GM18870 (cell line): ENCODE measurements at regions not wholly inside any gene's neighbourhood (a gene's known extent, or its start where the extent isn't known, plus 50 kb on each side); places are given as distances from the start of the nearest gene placed in this dataset.

Experiments
- ATAC-seq: cut with Tn5 transposase; IDR thresholded peaks from one replicate; pipeline ENCODE4 v1.9.1; 2021; ENCODE audit warnings: moderate library complexity; ENCODE audit not compliant: unreplicated experiment

DNA sequence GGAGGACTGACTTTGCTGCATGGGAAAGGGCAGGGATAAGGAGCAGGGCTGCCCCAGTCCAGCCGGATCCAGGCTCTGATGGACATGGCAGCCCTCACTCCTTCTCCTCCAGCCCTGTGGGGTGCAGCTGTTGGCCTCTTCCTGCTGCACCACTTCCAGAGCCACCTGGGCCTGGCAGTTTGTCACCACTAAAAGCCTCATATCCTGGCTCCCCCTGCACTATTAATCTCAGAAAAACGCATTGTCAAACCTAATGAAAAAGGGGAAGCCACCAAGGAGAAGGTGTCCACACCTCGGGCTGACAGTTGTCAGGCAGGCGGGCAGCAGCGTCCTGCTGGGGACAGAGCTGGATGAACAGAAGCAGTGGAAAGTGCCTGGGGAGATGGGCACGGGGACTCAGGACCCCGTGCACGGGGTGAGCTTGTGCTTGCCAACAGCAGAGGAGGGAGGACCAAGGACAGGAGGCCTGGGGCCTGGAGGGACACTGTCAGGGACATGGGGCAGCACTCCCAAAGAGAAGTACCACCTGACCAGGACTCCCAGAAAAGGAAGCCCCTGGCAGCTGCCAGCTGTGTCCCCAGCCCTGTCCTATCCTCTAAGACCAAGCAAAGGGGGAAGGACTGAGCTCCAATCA, 151.1 kb upstream of the TSHZ3 start:
- ATAC-seq, result no peak

DNA sequence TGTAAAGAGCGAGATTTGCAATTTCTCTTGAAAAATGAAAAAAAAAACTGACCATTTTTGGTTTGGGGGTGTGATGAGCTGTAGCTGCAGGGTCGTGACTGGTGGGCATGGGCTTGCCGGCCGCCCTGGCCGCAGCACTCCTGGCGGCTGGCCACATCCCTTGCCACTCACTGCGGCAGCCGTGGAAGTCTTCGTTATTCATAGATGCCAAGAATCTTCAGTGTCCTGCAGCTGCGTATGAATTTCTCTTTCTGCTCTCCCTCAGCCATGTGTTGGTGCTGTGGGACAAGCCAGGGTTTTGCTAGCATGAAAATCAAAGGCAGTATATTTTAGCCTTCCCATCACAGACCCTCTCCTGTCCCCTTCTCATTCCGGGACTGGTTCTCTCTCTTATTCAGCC, 151.7 kb upstream of the TSHZ3 start:
- ATAC-seq, result no peak

DNA sequence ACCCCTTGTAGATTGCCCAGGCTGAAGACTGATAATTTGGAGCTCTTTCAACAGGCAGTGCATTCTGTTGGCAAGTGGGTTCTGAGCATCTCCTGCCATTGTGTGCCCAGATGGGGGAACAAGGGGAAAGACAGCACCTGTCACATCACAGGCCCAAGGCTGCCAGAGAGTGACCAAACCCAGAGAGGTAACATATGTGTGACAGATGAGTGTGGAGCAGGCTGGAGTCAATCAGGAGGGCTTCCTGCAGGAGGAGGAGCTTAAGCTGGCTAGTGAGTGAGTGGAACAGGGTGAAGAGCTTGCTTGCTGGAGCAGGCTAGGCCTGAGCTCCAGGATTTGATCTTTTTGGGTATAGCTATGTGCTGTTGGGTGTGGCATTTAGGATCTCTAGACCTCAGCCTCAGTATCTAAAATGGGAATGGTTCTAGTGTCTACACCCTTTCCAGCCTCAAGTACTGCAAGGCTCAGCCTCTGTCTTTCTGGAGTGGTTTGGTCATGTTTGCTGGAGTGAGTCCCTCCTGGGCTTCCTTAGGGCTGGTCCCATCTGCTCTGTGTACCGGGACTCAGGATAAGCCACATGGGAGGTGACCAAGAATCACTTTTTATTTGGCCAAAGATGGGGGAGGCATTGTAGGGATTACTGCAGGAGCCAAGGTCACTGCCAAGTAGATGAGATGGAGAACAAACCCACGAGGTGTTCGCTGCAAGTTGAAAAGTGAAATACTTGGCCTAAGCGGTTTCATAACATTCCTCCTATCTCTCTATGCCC, 152.4 kb upstream of the TSHZ3 start:
- no peak for ATAC-seq

DNA sequence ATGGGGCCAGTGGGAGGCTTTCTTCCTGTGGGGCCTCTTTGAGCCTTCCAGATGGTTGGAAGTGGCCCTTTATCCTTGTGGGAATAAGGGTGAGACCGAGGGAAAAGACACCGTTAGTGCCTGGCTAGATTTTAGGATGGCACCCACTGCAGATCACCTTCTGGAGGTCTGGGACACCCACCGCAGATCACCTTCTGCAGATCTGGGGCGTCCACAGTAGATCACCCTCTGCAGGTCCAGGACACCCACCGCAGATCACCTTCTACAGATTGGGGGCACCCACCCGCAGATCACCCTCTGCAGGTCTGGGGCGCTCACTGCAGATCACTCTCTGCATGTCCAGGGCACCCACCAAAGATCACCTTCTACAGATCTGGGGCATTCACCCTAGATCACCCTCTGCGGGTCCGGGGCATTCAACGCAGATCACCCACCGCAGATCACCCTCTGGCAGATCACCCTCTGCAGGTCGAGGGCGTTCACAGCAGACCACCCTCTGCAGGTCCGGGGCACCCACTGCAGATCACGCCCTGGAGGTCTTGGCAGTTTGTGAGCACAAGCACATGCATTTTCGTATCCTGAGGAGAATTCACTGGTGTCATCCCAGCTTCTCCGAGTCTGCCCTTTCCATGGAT, 153.4 kb upstream of the TSHZ3 start:
- ATAC-seq, result no peak

DNA sequence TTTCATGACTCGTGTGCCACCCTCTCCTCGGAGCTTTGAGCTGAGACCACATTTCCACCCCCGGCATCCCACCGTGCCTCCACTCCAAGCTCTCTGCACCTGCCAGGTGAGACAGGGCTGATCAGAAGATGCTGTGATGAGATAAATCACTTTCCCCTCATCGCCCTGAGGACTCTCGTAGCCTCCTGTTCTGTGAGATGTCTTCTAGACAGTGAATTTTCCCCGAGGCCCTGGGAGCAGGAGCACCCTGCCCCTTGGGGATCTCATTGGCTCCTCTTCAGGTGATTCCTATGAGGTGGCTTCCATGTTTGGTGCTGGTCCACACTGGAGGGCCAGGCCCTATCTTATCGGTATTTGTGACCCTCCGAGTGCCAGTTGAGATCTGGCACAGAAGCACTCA, 154.0 kb upstream of the TSHZ3 start:
- no peak for ATAC-seq

DNA sequence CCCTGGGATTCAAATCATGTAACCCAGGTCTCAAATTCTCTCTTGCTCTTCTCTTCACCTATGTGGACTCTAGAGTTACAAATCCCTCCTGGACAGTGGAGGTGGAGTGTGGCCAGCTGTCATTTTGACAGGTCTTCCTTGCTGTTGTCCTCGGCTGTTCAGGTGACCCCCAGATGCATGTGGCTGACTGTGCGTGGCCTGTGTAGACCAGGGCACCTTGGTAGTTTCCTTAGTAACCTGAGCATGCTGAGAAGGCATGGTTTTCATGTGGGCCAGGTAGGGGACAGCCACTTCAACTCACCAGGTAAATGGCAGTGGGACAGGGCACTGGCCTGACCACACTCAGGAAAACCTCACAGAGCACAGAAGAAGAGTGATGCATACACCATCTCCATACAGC, 155.0 kb upstream of the TSHZ3 start:
- ATAC-seq, result no peak

DNA sequence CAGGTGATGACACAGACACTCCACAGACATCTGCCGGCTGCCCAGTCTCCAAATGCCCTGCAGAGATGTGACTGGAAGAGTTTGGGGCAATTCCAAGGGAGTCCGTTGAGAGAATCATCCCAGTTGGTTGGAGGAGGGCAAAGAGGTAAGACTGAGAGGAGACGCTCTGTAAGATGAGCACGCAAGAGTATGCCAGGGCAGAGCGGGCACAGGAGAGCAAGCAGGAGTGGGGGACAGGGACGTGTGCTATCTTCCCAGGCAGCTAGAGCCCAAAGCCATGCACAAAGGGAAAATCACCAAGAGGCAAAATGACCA, 156.3 kb upstream of the TSHZ3 start:
- ATAC-seq, result no peak

DNA sequence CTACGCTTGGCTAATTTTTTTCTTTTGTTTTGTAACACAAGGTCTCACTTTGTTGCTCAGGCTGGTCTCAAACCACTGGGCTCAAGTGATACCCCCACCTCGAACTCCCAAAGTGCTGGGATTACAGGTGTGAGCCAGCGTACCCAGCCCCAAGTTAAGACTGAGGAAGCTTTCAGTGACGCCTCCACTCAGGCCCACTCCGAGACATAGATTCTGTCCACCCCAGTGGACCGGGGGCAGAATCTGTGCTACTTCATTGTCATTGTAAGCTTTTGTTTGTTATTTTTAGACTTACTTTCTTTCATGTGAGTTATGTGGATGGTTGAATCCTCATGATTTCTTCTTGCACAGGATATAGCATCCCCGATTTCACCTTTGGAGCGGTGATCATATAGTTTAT, 156.9 kb upstream of the TSHZ3 start:
- ATAC-seq, result no peak

DNA sequence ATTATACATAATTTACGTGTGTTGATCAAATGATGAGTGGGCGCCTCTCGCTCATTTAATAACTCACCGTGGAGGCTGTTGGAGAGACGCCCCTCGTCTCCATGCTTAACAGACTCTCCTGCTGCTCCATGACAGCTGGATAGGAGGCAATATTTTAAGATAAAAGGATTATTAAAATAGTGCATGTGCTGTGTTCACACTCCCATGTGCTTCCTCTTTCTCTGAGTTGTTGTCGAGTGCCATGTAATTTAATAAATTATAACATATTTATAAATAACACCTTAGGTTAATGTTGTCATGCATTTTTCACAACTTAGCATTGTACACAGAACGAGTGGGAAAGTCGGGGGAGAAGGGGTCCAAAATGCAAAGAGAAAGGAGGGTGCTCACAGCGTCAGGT, 161.4 kb upstream of the TSHZ3 start:
- ATAC-seq, result no peak

DNA sequence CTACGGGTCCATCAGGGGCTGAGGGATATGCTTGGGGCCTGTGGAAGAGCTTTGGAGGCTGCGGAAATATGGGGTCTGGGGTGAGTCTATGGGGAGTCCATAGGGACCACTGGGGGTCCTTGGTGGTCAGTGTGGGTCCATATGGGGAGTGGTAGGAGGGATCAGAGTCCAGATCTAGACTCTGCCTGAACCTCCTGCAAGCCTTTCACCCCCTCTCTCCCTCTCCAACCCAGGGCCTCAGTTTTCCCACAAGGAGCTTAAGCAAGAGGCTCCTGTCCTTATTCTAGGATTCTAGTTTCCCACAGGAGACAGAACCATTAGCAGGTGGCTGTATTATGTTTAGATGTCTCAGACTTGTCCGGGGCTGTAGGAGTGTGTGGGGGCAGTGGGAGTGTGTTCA, 161.9 kb upstream of the TSHZ3 start:
- ATAC-seq, result no peak

DNA sequence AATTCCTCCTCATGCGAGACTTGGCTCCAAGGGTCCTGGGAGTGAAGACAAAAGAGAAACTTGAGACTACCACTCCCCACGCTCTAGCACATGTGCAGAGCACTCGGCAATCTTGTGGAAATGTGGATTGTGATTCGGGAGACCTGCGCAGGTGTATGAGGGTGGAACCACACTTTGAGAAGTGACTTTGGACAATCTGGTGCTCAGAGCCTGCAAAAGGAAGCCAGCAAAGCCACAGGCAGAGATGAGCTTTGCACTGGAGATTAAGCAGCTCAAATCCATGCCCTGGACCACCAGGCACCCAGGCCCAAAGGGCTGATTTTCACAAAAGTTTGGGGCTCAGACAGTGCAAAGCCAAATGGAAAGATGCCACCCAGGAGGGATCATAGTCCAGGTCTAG, 162.5 kb upstream of the TSHZ3 start:
- no peak for ATAC-seq

DNA sequence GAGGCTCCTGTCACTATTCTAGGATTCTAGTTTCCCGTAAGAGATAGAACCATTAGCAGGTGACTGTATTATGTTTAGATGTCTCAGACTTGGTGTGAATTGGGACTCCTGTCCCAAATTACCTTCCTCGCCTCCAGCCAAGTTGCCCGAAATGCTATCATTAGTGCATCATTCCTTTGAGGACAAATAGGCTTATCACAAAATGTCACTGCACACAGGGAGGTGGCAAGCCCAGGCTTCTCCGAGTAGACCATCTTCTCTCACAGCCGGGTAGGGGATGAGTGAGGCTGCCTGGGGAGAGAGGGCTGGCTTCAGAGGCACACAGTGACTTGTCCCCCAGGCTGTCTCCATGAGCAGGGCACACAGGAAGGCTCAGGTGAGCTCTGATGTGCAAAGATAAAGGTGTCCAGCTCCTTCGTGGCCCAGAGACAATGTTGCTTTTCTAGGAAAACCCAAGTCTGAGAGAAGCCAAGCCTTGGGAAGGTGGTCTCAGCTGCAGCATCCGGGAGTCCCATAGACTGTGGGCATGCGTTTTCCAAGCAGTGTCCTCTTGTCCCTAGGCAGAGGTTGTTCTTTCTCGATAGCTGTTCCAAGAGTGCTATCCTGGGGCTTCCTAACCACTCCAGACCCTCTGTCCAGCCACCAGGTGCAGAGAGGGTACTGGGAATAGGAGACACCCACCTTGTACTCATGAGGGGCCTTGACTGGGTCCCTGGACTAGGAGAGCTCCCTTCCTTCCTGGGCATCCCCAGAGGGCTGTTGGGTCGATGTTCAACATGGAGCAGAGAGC, 163.1 kb upstream of the TSHZ3 start:
- ATAC-seq, result no peak

DNA sequence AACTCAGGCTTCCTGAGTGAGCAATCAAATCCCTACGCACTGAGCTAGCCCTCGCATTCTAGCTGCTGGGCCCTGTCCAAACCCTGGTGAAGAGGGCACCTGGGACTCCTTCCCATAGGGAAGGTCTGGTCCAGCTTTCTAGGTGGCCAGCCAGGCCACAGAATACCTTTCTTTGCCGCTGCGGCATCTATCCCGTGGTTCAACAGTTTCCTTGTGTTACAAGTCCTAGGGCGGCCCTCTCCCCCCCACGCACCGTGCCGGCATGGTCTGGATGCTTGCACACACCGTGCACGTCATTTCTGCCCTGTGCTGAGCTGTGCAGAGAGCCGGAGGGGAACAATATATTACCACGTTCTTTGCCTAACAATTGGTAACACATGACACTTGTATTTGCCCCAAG, 164.6 kb upstream of the TSHZ3 start:
- no peak for ATAC-seq

DNA sequence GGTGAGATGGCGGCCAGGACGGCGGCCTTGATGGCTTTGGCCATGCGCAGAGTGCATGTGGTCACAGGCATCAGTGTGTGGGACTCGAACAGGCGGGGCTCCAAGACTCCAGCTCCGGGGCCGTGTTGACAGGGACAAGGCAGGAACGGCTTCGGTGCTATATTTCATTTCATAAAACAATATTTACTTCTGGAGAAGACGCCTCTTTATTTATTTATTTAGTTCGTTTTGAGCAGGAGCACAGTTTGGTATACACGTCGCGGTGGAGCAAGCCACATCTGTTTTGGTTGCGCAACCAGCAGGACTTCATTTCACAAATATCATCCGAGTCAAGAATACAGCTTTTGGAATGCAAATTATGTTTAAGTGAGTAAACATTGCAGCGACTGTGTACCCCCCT, 166.7 kb upstream of the TSHZ3 start:
- no peak for ATAC-seq

DNA sequence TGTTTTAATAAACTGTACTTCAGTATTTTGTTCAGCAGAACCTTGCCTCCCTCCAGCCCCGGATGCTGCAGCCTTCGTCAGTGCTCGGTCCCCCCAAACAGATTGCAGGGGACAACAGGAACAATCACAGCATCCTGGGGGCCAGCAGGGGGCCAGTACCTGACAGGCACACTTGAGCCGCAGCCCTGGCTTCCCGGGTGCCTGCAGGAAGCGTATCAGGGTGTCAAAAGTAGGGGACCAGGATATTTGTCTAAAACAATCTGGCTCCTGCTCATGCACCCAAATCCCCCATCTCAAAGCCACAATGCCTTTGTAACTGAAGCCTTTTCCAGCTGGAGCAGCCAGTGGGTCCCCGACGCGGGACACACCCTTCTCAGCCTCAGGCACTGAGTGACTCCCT, 167.5 kb upstream of the TSHZ3 start:
- ATAC-seq, result no peak

DNA sequence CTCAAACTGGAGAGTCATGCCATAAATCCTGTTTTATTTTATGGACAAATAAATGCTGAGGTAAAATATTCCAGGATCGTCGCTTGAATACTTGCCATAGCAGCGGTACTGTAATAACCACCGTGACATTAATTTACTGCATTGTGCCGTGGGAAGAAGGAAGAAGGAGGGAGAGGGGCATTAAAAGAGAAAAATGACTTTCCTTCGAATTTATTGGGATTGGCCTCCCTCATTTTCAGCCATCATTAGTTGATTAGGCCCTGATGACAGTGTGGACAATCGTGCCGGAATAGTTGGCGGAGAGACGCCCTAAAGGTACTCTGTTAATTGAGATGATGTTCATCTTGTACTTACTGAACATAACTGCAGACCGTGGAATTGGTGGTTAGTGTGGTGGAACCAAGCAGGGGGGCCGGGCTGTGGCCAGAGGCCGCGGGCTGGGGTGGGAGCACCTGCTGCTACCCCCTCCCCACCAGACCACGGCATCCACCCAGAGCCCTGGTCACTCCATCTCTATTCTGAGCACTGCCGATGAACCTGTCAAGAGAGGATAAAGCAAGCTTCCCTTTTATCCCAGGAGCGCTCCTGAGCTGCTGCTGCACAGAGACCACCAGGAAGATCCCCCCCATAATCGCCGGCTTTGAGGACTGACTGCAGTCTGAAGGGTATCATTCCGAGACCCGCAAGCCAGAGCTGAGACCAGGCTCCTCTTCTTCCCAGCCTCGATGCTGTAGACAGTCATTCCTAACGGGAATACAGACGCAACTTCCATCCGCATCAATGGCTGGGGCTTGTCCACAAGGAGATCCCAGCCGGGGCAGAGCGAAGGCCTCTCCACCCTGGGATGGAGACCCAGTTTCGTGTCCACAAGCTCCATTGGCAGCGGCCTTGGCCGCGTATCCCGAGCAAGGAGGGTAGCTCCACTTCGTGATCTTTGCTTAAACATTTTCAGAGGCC, 168.3 kb upstream of the TSHZ3 start:
- no peak for ATAC-seq

DNA sequence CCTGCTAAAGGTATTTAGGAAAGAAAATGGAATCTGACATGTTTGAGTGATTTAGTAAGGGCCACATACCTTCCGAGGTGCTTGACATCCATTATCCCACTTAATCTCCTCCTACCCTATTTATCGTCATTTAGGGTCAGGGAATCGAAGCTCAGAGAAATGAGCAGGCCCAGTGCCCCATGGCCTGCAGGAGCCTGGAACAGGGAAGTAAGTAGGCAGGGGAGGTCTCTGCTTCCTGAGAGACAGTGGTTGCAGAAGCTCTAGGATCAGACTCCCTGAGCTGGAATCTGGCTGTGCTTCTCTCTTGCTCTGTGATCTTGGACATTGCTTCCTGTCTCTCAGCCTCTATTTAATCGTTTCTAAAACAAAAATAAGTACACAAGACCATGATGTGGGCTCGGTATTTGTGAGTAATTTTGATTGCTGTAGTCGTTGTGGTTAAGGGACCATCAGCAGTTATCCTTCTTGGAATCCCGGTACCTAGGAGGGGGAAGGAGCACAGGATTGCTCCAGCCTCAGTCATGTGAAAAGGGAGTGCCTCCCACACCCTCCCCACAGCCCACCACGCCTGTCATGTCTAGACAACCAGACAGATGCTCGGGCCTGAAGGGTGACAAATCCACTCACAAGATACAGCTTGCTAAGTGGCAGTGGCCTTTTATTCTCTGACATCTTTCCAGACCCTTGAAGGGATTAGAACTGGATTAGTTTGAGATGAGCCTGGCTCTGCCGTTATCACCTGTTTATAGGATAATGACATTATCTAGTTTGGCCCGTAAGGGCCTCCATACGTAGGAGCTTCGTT, 169.2 kb upstream of the TSHZ3 start:
- no peak for ATAC-seq

DNA sequence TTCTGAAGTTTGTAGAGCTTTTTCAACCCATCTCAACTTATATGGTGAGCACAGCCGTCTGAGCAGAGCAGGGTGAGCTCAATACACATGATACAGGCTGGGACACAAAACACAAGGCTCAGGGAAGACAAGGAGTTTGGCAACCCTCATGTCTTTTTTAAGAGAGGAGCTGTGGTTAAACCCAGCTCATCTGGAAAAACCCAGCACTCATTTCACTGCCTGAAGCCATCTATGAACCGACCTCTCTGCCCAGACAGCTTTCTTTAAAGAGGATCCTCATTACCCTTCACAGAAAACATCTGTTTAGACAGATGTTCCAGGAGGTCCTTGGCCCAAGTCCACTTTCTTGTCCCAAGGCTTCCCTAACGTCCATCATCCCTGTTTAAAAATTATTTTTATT, 170.0 kb upstream of the TSHZ3 start:
- ATAC-seq, result no peak

DNA sequence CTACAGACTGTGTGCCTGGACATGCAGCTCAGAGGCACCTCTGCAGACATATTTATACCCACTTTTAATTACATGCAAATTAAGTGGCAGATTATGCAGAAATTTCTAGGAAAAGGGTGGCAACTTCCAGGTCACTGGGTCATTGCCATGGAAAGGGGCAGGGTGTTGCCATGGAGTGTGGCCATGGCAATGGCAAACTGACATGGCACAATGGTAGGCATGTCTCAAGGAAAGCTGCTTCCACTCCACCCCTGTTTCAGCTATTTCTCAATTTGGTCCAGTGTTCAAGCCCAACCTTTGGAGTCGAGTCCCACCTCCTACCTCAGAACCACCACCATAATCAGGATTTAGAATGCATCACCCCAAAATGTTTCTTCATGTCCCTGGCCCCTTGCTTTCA, 170.7 kb upstream of the TSHZ3 start:
- ATAC-seq, result no peak

DNA sequence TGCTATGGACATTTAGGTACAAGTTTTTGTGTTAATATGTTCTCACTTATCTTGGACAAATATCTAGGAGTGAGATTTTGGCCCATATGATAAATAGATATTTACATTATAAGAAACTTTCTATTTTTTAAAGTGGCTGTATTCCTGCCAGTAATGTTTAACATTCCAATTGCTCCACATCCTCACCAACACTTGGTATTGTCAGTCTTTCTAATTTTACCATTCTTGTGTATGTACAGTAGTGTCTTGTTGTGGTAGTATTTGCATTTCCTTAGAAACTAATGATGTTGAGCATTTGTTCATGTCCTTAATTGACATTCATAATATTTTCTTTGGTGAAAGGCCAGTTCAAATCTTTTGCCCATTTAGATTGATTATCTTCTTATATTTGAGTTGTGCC, 171.4 kb upstream of the TSHZ3 start:
- ATAC-seq, result no peak
